NCI-H510A treated with DMSO at 0.1 percent for 48 hours (cell line): ENCODE measurements at regions not wholly inside any gene's neighbourhood (a gene's known extent, or its start where the extent isn't known, plus 50 kb on each side); places are given as distances from the start of the nearest gene placed in this dataset.

Experiments
- DNase-seq: peaks from one replicate; lab custom pipeline; 2025; lab: John Stamatoyannopoulos, UW

DNA sequence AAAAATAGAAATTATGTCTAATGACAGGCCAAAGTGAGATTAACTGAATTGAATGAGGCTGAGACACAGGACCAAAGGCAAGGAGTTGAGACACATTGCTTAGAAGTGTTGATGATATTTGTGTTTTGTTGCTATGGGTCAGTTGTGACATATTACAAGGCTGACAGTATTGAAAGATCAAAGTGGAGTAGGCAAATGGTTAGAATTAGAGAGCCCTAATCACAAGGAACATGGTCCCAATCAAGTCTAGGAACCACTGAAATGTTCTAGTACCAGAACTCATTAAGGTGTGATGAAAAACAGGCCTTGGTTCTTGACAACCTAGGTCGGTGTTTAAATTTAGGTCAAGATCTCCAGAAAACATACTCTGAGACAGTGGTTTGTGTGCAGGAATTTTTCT, 896.3 kb upstream of the HS3ST1 start:
- DNase-seq = no peak

- no peak for DNase-seq
Measured at GRCh38 chr4:12319765-12320164, 891.1 kb upstream of the HS3ST1 start.

- no peak for DNase-seq
Measured at GRCh38 chr4:12304905-12305304, 876.2 kb upstream of the HS3ST1 start.

- no peak for DNase-seq
Measured at GRCh38 chr4:12296366-12296765, 867.7 kb upstream of the HS3ST1 start.

GRCh38 chr4:12293906-12294525, 865.3 kb upstream of the HS3ST1 start:
- no peak for DNase-seq

GRCh38 chr4:12286351-12286750, 857.7 kb upstream of the HS3ST1 start:
- DNase-seq = no peak

DNA sequence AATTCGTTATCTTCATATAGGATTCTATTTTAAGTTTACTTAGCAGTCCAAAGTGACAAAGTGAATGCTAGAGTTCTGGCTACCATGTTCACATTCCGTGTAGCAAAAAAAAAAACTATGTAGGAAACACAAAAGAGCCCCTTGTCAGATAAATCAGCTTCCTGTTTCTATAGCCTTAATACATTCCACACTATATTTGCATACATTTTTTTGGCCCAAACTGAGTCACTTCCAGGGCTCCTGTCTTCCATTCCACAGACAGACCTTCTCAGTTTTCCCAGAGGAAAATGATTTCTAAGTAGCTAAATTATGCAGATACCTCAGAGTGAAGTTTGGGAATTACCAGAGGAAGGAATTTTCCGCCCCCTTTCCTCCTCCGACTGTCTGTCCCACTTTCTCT, 841.9 kb upstream of the HS3ST1 start:
- no peak for DNase-seq

DNA sequence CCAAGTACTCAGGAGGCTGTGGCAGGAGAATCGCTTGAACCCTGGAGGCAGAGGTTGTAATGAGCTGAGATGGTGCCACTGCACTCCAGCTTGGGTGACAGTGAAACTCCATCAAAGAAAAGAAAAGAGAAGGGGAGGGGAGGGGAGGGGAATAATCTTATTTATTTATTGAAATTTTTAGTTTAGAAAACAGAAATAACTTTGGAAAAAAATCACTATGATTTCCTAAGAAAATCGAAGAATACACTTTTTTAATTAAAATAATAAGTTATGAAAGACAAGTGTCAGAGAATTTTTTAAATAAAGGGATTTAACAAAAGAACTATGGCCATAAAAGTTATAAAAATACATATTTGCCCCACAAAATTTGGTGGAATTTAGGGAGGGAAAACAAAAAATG, 836.9 kb upstream of the HS3ST1 start:
- DNase-seq = no peak

- no peak for DNase-seq
Measured at GRCh38 chr4:12260453-12260852, 831.8 kb upstream of the HS3ST1 start.

- no peak for DNase-seq
Measured at GRCh38 chr4:12244973-12245372, 816.3 kb upstream of the HS3ST1 start.

- DNase-seq = no peak
Measured at GRCh38 chr4:12242354-12242753, 813.7 kb upstream of the HS3ST1 start.

GRCh38 chr4:12239897-12240636, 811.4 kb upstream of the HS3ST1 start:
- no peak for DNase-seq

DNA sequence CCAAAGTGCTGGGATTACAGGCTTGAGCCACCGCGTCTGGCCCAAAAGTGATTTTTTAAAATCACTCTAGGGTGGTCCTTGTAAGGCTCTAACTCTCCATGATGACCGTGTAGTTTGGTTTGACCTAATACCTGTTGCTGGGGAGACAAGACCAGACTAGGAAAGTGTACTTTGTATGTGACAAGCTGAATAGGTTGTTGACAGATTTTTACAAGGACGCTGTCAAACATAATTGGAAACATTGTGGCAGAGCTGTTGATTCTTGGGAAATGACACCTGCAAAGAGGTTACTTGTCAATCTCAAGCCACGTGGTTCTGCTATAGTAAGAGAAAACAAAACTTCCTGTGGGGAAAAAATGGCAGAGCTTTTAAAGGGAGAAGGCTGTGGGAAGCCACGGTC, 802.4 kb upstream of the HS3ST1 start:
- no peak for DNase-seq

DNA sequence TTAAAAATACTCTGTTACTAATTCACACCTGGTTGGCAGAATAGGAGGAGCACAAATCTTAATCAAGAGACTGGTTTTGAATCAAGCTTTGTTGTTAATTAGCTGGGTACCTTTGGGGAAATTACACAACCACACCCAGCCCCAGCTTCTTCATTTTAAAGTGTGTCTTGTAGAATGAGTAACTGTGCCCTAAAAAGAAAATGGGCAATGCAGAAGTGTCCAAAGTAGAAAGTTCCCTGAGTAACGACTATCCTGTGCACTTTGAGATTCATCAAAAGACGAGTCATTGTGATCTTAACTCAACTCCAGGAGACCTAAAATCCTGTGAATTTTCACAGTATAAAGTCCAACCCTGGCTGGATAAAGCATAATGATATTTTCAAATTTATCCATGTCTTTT, 792.3 kb upstream of the HS3ST1 start:
- DNase-seq = no peak

- no peak for DNase-seq
Measured at GRCh38 chr4:12211636-12212035, 782.9 kb upstream of the HS3ST1 start.

- DNase-seq = no peak
Measured at GRCh38 chr4:12207396-12207795, 778.7 kb upstream of the HS3ST1 start.

DNA sequence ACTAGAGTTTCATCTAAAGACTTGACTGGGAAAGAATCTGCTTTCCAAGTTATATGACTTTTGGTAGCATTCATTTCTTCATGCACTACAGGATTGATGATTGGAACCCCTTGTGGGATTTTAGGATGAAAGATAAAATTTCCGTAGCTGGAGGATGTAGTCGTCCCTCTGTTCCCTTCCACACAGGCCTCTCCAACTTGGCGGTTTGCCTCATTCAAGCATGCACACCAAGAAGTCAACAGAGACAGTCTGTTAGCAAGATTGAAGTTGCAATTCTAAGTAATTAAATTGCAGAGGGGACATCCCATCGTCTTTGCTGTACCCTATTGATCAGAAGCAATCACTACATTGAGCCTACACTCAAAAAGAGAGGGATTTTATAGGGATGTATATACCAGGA, 777.4 kb upstream of the HS3ST1 start:
- no peak for DNase-seq

DNA sequence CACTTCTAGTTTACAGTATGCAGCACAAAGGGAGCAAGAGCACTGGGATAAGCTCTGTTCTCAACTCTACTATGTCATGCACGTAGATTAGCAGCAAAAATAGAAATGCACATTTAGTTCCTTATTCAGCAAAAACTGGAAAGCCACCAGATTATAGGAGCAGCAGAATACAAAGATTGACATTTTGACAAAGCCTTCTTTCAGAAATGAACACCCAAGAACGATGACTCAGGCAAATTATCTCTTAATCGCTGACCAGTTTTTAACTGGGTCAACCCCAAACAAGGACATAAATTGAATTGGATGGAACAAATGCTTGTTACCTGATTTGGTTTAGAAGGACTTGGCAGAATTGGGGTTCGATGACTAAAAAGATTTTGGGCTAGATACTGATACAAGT, 775.3 kb upstream of the HS3ST1 start:
- no peak for DNase-seq

DNA sequence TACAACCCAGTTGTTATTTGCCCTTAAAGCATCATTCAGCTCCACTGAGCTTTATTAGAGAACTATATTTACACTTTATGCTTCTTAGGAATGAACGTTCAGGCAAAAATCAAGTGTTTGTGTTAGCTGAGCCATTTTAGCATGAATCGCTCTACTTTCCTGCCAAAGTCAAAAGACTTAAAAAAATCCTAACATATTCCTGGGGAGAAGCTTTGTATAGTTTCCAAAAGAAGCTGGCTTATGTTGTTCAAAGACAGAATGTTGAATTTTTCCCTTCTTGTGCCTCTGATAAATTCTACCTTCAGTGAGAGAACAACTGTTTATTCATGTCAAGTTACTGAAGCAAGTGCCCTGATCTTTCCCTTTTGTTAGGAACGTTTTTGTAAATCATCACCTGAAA, 771.5 kb upstream of the HS3ST1 start:
- no peak for DNase-seq

DNA sequence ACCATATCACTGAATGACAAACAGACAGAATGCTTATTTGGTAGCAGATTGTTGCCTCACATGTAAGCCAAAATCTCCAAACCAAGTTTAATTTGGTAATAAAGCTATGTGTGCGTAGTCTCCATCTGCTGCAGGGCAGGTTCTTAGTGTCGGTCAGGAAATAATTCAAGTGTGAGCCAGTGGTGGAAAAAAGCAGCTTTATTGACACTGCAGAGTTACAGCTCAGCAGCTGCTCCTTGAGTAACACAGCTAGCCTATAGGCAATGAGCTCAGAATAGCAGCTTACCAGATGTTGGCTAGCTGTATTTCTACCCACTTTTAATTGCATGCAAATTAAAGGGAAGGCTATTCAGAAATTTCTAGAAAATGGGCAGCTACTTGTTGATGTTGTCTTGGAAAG, 757.8 kb upstream of the HS3ST1 start:
- peak; percentile 2 for DNase-seq

GRCh38 chr4:12178614-12179610, 750.2 kb upstream of the HS3ST1 start:
- no peak for DNase-seq

- DNase-seq = no peak
Measured at GRCh38 chr4:12177416-12177815, 748.7 kb upstream of the HS3ST1 start.

DNA sequence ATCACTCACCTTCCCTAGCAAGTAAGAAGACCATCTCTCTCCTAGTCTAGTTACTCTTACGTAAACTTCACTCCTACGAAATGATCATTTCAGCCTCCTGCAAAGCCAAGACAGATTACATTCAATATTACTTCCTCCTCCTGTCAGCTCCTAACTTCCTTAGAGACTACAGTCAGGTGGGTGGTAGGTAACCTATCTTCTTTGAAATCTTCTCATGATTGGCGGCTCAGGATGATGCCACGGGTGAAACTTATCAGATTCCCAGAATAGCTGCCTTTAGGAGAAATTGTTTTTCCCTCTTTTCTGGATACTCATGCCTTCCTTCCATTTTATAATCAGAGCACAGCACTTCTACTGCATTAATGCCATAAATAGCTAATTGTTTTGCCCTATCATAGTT, 744.8 kb upstream of the HS3ST1 start:
- no peak for DNase-seq
